ENCODE measurements at regions not wholly inside any gene's neighbourhood (a gene's known extent, or its start where the extent isn't known, plus 50 kb on each side); places are given as distances from the start of the nearest gene placed in this dataset.
"Not testable (repeated sequence)": the region's sequence is repeated elsewhere in the genome, so short reads cannot be mapped to it uniquely, and the experiment has no call there.

DNA sequence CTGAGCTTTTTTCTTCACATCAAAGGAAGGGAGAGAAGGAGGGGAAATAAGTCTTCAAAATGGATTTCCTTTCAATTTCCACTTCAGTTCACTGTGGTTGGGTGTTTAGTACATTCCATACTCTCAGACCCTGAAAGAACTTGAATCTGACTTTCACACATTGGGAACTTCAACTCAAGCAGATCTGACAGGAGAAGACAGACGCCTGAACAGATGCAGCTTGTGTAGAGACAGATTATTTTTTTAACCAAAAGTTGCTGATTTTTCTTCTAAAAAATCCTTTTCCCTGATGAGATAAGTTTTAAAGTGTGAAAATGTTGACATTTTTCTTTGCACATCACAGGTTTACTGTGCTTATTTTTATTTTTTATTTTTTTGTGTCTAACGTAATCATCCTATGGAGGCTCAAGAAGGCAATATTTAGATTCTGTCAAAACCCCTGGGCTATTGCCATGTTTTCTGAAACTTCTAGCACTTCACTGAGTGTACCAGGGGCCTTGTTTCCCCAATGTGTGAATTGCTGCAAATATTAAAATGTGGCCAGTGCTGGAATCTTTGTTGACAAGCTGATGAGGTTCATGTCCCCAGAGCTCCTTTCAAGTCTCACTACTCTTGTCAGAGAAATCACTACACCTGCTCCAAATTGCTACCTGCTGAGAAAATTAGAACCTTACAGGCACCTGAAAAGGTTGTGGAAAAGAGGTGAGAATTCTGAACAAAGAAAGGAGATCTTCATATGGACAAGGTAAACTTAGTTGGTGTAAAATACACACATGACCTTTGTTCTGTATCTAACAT lies 214.8 kb upstream of the BTBD3 start:
- in situ Hi-C loops (cut with HindIII; ENCODE audit: low sequenced_read_pairs) = no loop called here
- no peak overlapping the region for H3K4me3 ChIP-seq (ENCODE audit: low read depth, low read length)
- DNase-seq (ENCODE audit: low read depth, low spot score) = no peak
- TF ChIP-seq, protein P1, sequence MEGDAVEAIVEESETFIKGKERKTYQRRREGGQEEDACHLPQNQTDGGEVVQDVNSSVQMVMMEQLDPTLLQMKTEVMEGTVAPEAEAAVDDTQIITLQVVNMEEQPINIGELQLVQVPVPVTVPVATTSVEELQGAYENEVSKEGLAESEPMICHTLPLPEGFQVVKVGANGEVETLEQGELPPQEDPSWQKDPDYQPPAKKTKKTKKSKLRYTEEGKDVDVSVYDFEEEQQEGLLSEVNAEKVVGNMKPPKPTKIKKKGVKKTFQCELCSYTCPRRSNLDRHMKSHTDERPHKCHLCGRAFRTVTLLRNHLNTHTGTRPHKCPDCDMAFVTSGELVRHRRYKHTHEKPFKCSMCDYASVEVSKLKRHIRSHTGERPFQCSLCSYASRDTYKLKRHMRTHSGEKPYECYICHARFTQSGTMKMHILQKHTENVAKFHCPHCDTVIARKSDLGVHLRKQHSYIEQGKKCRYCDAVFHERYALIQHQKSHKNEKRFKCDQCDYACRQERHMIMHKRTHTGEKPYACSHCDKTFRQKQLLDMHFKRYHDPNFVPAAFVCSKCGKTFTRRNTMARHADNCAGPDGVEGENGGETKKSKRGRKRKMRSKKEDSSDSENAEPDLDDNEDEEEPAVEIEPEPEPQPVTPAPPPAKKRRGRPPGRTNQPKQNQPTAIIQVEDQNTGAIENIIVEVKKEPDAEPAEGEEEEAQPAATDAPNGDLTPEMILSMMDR (IDR thresholded peaks at IDR 0.05; ENCODE audit: low read depth, low read length) = no peak

DNA sequence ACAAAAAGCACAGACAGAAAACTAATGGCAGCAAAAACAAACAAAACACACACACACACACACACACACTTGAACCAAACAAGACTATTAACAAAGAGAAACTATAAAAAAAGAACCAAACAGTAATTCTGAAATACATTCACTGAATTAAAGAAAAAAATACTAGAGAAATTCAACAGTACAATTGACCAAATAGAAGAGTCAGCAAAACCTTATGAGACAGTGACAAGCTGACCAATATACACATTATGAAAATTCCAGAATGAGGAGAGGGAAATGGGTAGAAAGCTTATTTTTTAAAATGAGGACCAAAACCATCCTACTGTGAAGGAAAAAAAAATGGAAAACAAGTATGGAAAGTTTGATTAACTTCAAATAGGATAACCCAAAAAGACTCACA lies 212.2 kb upstream of the BTBD3 start:
- TF ChIP-seq, protein P1 (IDR thresholded peaks at IDR 0.05; ENCODE audit: low read depth, low read length) = no peak
- in situ Hi-C loops (cut with HindIII; ENCODE audit: low sequenced_read_pairs) = no loop called here
- DNase-seq (ENCODE audit: low read depth, low spot score) = no peak
- no peak overlapping the region for H3K4me3 ChIP-seq (ENCODE audit: low read depth, low read length)

DNA sequence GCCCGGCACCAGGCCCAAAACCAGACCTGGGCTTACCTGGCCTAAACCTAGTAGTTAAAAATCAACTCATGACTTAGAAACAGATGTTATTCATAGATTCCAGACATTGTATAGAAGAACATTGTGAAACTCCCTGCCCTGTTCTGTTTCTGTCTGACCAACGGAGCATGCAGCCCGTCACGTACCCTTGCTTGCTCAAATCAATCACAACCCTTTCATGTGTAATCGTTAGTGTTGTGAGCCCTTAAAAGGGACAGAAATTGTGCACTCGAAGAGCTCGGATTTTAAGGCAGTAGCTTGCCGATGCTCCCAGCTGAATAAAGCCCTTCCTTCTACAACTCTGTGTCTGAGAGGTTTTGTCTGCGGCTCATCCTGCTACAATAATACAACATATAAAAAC lies 209.5 kb upstream of the BTBD3 start:
- in situ Hi-C loops (cut with HindIII; ENCODE audit: low sequenced_read_pairs); H3K4me3 ChIP-seq (ENCODE audit: low read depth, low read length); DNase-seq (ENCODE audit: low read depth, low spot score): not testable (repeated sequence)

DNA sequence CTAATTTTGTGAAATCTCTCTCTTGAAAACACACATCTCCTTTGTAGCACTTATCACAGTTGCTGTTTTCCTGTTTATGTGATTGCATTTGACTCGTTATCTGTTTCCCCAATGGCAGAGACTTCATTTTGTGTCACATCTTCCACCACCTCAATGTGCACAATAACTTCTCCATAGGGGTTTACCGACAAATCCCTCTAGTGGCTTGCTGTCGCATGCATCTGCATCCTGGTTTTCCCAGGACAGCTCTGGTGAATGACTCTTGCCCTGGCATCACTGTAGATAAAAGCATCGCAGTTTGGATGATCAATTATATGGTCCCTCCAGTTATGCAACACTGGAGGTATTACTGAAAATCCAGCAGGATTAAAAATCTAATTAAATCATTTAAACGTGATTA lies 206.5 kb upstream of the BTBD3 start:
- in situ Hi-C loops (cut with HindIII; ENCODE audit: low sequenced_read_pairs) = no loop called here
- H3K4me3 ChIP-seq (ENCODE audit: low read depth, low read length) = no peak overlapping the region
- TF ChIP-seq, protein P1 (IDR thresholded peaks at IDR 0.05; ENCODE audit: low read depth, low read length) = no peak
- DNase-seq (ENCODE audit: low read depth, low spot score) = no peak

DNA sequence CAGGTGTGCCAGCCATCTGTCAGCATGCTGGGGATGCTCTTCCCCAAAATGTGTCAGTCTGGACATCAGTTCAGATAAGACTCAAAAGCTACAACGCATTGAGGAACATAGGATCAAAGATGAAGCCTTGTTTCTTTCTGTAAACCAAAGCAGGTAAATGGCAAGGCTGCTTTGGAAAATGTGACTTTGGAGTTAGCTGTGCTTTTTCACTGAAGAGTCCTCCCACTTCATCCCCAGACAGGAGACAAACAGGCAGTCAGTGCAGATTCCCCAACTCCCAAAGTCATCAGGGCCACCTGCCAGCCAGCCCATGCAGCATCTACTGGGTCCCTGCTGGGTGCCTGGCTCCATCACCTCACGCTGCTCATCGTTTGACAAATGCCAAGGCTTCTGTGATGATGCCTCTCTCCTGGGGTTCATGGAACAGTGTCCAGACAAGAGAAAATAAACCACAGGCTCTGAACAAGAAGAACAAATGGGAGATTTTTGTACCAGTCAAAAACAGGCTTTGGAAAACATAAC lies 205.0 kb upstream of the BTBD3 start:
- no peak overlapping the region for H3K4me3 ChIP-seq (ENCODE audit: low read depth, low read length)
- in situ Hi-C loops (cut with HindIII; ENCODE audit: low sequenced_read_pairs) = no loop called here
- no peak for DNase-seq (ENCODE audit: low read depth, low spot score)
- TF ChIP-seq, protein P1 (IDR thresholded peaks at IDR 0.05; ENCODE audit: low read depth, low read length) = no peak

DNA sequence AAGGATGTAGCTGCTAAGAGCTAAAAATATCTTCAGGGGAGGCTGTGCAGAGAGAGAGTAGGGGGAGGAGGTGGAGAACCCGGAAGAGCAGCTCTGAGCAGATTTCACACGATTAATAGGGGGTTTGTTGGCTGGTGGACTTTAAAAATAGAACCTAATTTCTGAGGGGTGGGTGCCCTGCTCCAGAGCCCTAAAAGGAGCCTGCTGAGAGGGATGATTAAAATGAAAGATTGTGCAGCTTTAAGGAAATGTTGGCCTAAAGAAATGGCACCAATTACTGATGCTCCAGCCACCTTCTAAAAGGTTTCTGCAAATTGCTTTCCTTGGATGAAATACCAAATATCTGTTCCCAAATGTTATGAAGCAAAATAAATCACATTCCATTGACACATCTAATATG lies 202.8 kb upstream of the BTBD3 start:
- in situ Hi-C loops (cut with HindIII; ENCODE audit: low sequenced_read_pairs) = no loop called here
- H3K4me3 ChIP-seq (ENCODE audit: low read depth, low read length) = no peak overlapping the region
- TF ChIP-seq, protein P1 (IDR thresholded peaks at IDR 0.05; ENCODE audit: low read depth, low read length) = no peak
- no peak for DNase-seq (ENCODE audit: low read depth, low spot score)

DNA sequence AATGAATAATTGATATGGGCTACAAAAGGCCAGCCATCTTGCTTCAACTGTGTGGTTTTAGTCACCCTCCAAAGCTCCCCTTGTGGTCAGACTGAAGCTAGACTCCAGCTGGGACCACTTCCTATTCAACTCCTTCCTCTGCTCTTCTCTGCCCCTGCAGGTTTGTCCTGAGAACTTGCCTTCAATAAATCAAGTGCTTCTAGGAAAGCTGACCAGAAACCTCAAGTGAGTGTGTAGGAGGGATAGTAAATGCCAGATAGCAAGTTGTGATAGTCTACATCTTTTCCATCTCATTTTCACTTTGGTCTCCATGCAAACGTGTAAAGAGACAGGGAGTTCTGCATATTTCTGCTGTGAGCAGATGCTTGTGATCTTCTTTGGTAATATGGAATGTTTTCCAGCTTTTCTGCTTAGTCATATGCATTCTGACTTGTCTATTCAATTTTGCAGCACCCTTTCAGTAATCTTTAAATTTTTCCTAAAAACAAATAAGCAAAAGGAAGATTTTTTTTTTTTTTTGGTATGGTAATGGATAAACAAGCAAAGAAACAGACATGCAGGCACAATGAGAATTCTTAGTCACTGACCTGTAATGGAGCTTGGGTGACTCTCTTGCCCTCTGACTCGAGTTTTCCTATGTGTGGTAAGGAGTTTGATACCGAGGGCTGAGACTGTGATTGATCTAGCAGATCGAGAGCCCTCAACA lies 201.3 kb upstream of the BTBD3 start:
- peak; percentile 96 for DNase-seq (ENCODE audit: low read depth, low spot score)
- TF ChIP-seq, protein P1 (IDR thresholded peaks at IDR 0.05; ENCODE audit: low read depth, low read length) = peak; percentile 71
- in situ Hi-C loops (cut with HindIII; ENCODE audit: low sequenced_read_pairs) = no loop called here
- no peak overlapping the region for H3K4me3 ChIP-seq (ENCODE audit: low read depth, low read length)

All from astrocyte of the spinal cord (primary cell).